GM20000 (cell line): ENCODE measurements at regions not wholly inside any gene's neighbourhood (a gene's known extent, or its start where the extent isn't known, plus 50 kb on each side); places are given as distances from the start of the nearest gene placed in this dataset.

ENCODE experiments used
- DNase-seq: peaks from one replicate; pipeline ENCODE4 v3.0.0; 2012; ENCODE audit warnings: low spot score
- TF ChIP-seq, protein P1 (sequence below): IDR thresholded peaks from 2 replicates; pipeline ENCODE4 v1.5.1; 2012; ENCODE audit warnings: mild to moderate bottlenecking, control low read depth; ENCODE audit errors: extremely low read depth, missing control alignments

GRCh38 chr12:69085852-69086251 is 152.9 kb upstream of the CPM start:
- no peak for DNase-seq

GRCh38 chr12:69087986-69088385 is 151.4 kb upstream of the CPSF6 start:
- TF ChIP-seq, protein P1, sequence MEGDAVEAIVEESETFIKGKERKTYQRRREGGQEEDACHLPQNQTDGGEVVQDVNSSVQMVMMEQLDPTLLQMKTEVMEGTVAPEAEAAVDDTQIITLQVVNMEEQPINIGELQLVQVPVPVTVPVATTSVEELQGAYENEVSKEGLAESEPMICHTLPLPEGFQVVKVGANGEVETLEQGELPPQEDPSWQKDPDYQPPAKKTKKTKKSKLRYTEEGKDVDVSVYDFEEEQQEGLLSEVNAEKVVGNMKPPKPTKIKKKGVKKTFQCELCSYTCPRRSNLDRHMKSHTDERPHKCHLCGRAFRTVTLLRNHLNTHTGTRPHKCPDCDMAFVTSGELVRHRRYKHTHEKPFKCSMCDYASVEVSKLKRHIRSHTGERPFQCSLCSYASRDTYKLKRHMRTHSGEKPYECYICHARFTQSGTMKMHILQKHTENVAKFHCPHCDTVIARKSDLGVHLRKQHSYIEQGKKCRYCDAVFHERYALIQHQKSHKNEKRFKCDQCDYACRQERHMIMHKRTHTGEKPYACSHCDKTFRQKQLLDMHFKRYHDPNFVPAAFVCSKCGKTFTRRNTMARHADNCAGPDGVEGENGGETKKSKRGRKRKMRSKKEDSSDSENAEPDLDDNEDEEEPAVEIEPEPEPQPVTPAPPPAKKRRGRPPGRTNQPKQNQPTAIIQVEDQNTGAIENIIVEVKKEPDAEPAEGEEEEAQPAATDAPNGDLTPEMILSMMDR, result no peak
- no peak for DNase-seq

More at GRCh38 chr12:69085852-69086251, 152.9 kb upstream of the CPM start:
- TF ChIP-seq, protein P1, result no peak

GRCh38 chr12:69090722-69091121 is 148.6 kb upstream of the CPSF6 start:
- TF ChIP-seq, protein P1, result no peak
- no peak for DNase-seq

- TF ChIP-seq, protein P1, result no peak
- no peak for DNase-seq
Measured at GRCh38 chr12:69091442-69092017, 147.8 kb upstream of the CPSF6 start.

GRCh38 chr12:69092137-69092536 is 147.2 kb upstream of the CPSF6 start:
- TF ChIP-seq, protein P1, result no peak
- DNase-seq, result no peak

- no peak for DNase-seq
- TF ChIP-seq, protein P1, result no peak
Measured at GRCh38 chr12:69094606-69095216, 144.7 kb upstream of the CPSF6 start.

DNA sequence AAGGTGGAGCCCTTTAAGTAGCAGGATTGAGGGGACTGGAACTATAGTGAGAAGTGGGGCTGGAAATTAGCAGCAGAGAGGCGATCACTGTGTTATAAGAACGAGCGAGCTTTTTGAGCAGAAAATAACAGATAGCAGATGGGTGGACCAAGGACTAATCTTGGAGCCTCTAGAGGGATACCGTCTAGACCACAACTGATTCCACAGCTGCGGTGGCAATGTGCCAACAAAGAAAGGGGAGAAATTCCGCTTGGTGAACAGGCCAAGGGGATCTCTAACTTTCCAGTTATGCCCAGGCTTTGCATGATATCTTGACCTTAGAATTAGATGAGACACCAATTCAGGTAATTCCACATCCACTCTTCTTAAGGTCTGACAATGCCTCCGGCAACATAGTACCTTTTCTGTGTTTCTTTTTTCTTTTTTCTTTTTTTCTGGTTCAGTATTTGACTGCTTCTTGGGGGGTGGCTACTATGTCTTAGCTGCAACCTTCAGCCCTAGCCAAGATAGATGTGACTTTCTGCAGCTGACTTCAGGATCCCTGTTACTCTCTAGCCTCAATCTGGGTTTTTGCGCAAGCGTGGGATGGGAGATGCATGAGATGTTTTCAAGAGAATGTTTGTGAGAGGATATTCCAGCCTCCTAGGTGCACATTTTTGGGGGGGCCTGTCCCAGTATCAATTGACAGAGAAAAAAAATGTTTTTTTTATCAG is 143.4 kb upstream of the CPSF6 start:
- TF ChIP-seq, protein P1, result no peak
- no peak for DNase-seq
